ENCODE measurements at regions not wholly inside any gene's neighbourhood (a gene's known extent, or its start where the extent isn't known, plus 50 kb on each side); places are given as distances from the start of the nearest gene placed in this dataset.

GRCh38 chr9:4932681-4933080 is 52.4 kb upstream of the JAK2 start:
- no peaks in the 10 kb centered on the region for H4K20me1 ChIP-seq
- no peak overlapping the region for H3K9ac ChIP-seq
- no peak overlapping the region for H3K4me3 ChIP-seq
- H3K4me1 ChIP-seq = peaks cover 0 to 63% (median 30%) of the 10 kb centered on the region in 10 experiments; a peak in 14 of 20 replicates
- no peaks in the 10 kb centered on the region for H3K36me3 ChIP-seq
- no peaks in the 10 kb centered on the region for H3K9me3 ChIP-seq (replicated peaks in 1 of 11)
- peak overlapping the region in 2 of 11 experiments; percentile 20 to 27; a peak in 3 of 22 replicates for H3K4me2 ChIP-seq
- no peak for TF ChIP-seq Cebpa-rat (IDR thresholded peaks at IDR 0.05)
- H3K27ac ChIP-seq = no peak overlapping the region
- no peaks in the 10 kb centered on the region for H3K27me3 ChIP-seq

GRCh38 chr9:4933177-4933576 is 51.9 kb upstream of the JAK2 start:
- Histone ChIP-seq H3K9me3 (replicated peaks in 1 of 11) (no peaks in the 10 kb centered on the region), H3K27ac (no peak overlapping the region; a peak in 1 of 22 replicates), H3K4me2 (peak overlapping the region in 3 of 11 experiments; percentile 19 to 23 (median 20); a peak in 3 of 22 replicates), H3K27me3 (no peaks in the 10 kb centered on the region), H4K20me1 (no peaks in the 10 kb centered on the region), H3K36me3 (no peaks in the 10 kb centered on the region), H3K9ac (no peak overlapping the region), H3K4me3 (no peak overlapping the region), H3K4me1 (peaks cover 0 to 67% (median 35%) of the 10 kb centered on the region in 10 experiments; a peak in 14 of 20 replicates)
- no peak for TF ChIP-seq Cebpa-rat (IDR thresholded peaks at IDR 0.05)

- Histone ChIP-seq H3K9me3 (replicated peaks in 1 of 11) (no peaks in the 10 kb centered on the region), H3K27ac (peak overlapping the region in 1 of 11 experiments; percentile 9; a peak in 1 of 22 replicates), H3K4me2 (peak overlapping the region in 3 of 11 experiments; percentile 19 to 23 (median 20); a peak in 2 of 22 replicates), H3K4me3 (no peak overlapping the region), H3K27me3 (no peaks in the 10 kb centered on the region), H3K4me1 (peaks cover 5 to 74% (median 42%) of the 10 kb centered on the region in 10 experiments; a peak in 19 of 20 replicates), H3K9ac (no peak overlapping the region), H3K36me3 (no peaks in the 10 kb centered on the region), H4K20me1 (no peaks in the 10 kb centered on the region)
- TF ChIP-seq Cebpa-rat (IDR thresholded peaks at IDR 0.05) = no peak
Observed at GRCh38 chr9:4933861-4934260, 51.2 kb upstream of the JAK2 start.

DNA sequence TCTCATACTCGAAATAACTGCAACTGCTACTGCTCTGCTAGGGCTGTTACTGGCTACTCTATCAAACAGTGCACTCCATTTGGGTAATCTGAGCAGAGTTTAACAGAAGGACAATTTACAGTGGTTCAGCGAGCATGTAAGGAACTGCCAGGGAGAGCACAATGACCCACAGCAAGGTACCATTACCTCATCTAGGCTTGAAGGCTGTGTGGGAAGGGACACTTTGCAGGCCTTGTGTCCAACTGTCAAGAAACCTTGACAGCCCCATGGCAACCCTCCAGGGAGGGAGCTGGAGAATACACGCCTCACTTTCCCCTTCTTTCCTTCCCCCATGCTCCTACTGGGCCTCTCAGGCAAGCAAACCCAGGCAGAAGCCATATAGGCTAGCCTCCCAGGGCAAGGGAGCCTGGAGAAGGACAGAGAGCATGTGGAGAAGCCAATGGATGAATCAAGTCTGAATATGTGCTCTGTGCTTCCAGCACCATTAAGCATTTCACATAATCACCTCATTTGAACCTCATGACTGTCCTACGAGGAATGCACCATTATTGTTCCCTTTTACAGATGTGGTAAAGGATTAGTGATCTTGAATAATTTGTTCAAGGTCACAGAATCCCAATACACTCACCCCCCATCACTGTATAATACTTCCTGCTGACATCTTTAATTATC is 49.9 kb upstream of the JAK2 start:
- Histone ChIP-seq H3K4me1 (peaks cover 10 to 76% (median 49%) of the 10 kb centered on the region in 10 experiments; a peak in 19 of 20 replicates), H3K27ac (peak overlapping the region in 6 of 11 experiments; percentile 91 to 96 (median 93); a peak in 10 of 22 replicates), H4K20me1 (no peaks in the 10 kb centered on the region), H3K36me3 (no peaks in the 10 kb centered on the region), H3K4me3 (no peak overlapping the region), H3K9me3 (replicated peaks in 1 of 11) (no peaks in the 10 kb centered on the region), H3K27me3 (no peaks in the 10 kb centered on the region), H3K4me2 (peak overlapping the region in 6 of 11 experiments; percentile 45 to 90 (median 80); a peak in 11 of 22 replicates), H3K9ac (no peak overlapping the region)
- no peak for TF ChIP-seq Cebpa-rat (IDR thresholded peaks at IDR 0.05)
